ENCODE measurements at regions not wholly inside any gene's neighbourhood (a gene's known extent, or its start where the extent isn't known, plus 50 kb on each side); places are given as distances from the start of the nearest gene placed in this dataset.

GRCh38 chr6:23316931-23317330 is 747.6 kb downstream of the HDGFL1 start:
- no peak for TF ChIP-seq CTCF (IDR thresholded peaks at IDR 0.05; ENCODE audit: insufficient read depth, low read length, severe bottlenecking)
- Histone ChIP-seq H3K27me3 (ENCODE audit: control insufficient read depth, insufficient read depth, low read length) (no peaks in the 10 kb centered on the region), H3K4me3 (ENCODE audit: low read depth, low read length) (no peak overlapping the region), H3K36me3 (ENCODE audit: control insufficient read depth, insufficient read depth, low read length) (no peaks in the 10 kb centered on the region)
- FAIRE-seq (no peak), DNase-seq (ENCODE audit: low read depth) (no peak)

- H3K4me3 ChIP-seq (ENCODE audit: low read depth, low read length), result no peak overlapping the region
- H3K36me3 ChIP-seq (ENCODE audit: control insufficient read depth, insufficient read depth, low read length), result no peaks in the 10 kb centered on the region
- no peak for TF ChIP-seq CTCF (IDR thresholded peaks at IDR 0.05; ENCODE audit: insufficient read depth, low read length, severe bottlenecking)
- FAIRE-seq (no peak), DNase-seq (ENCODE audit: low read depth) (no peak)
- H3K27me3 ChIP-seq (ENCODE audit: control insufficient read depth, insufficient read depth, low read length), result no peaks in the 10 kb centered on the region
These were observed 750.2 kb downstream of the HDGFL1 start for GRCh38 chr6:23319582-23319981.

- Histone ChIP-seq H3K4me3 (ENCODE audit: low read depth, low read length) (no peak overlapping the region), H3K36me3 (ENCODE audit: control insufficient read depth, insufficient read depth, low read length) (no peaks in the 10 kb centered on the region), H3K27me3 (ENCODE audit: control insufficient read depth, insufficient read depth, low read length) (no peaks in the 10 kb centered on the region)
- DNase-seq (ENCODE audit: low read depth), result no peak
- no peak for TF ChIP-seq CTCF (IDR thresholded peaks at IDR 0.05; ENCODE audit: insufficient read depth, low read length, severe bottlenecking)
- FAIRE-seq, result no peak
These were observed 751.2 kb downstream of the HDGFL1 start for GRCh38 chr6:23320471-23321015.

- Histone ChIP-seq H3K27me3 (ENCODE audit: control insufficient read depth, insufficient read depth, low read length) (no peaks in the 10 kb centered on the region), H3K36me3 (ENCODE audit: control insufficient read depth, insufficient read depth, low read length) (no peaks in the 10 kb centered on the region), H3K4me3 (ENCODE audit: low read depth, low read length) (no peak overlapping the region)
- FAIRE-seq (no peak), DNase-seq (ENCODE audit: low read depth) (no peak)
- TF ChIP-seq CTCF (IDR thresholded peaks at IDR 0.05; ENCODE audit: insufficient read depth, low read length, severe bottlenecking), result no peak
These were observed 754.5 kb downstream of the HDGFL1 start for GRCh38 chr6:23323897-23324296.

- no peak for FAIRE-seq
These were observed 755.7 kb downstream of the HDGFL1 start for GRCh38 chr6:23325065-23325464.

More at GRCh38 chr6:23325065-23325464, 755.7 kb downstream of the HDGFL1 start:
- H3K4me3 ChIP-seq (ENCODE audit: low read depth, low read length), result no peak overlapping the region
- no peaks in the 10 kb centered on the region for H3K36me3 ChIP-seq (ENCODE audit: control insufficient read depth, insufficient read depth, low read length)
- no peak for TF ChIP-seq CTCF (IDR thresholded peaks at IDR 0.05; ENCODE audit: insufficient read depth, low read length, severe bottlenecking)
- H3K27me3 ChIP-seq (ENCODE audit: control insufficient read depth, insufficient read depth, low read length), result no peaks in the 10 kb centered on the region
- no peak for DNase-seq (ENCODE audit: low read depth)

All from bronchial epithelial cell (primary cell).